HUDEP-2 (cell line): ENCODE measurements at regions not wholly inside any gene's neighbourhood (a gene's known extent, or its start where the extent isn't known, plus 50 kb on each side); places are given as distances from the start of the nearest gene placed in this dataset.
"Not testable (repeated sequence)": the region's sequence is repeated elsewhere in the genome, so short reads cannot be mapped to it uniquely, and the experiment has no call there.

Experiments
- DNase-seq, 76 experiments: peaks; one replicate each; lab custom pipeline; 2025; ENCODE audit not compliant: unreplicated experiment in 76 of 76; lab: John Stamatoyannopoulos, UW

DNA sequence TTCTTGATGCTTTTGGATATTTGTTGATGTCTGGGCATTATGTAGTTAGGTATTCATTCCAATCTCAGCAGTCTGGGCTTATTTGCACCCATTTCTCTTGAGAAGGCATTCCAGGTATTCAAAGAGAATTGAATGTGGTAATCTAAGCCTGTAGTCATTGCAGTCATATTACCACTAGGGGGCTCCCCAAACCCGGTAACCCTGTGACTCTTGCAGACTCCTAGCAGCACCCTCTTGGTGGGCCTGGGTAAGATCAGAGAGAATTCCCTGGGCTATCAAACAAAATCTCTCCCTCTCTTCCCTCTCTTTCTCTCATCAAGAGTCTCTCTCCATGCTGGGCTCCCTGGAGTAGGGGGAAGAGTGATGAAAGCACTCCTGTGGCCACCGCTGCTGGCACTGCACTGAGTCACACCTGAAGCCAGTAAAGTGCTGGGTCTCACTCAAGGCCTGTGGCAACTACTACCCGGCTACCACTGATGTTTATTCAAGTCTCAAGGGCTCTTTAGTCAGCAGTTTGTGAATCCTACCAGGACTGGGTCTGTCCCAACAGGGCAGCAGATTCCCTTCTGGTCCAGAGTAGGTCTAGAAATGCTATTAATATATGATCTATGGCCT lies 187.7 kb upstream of the NUDT10 start:
- peak in 17 of 76 experiments; percentile 0 to 35 (median 3) for DNase-seq

DNA sequence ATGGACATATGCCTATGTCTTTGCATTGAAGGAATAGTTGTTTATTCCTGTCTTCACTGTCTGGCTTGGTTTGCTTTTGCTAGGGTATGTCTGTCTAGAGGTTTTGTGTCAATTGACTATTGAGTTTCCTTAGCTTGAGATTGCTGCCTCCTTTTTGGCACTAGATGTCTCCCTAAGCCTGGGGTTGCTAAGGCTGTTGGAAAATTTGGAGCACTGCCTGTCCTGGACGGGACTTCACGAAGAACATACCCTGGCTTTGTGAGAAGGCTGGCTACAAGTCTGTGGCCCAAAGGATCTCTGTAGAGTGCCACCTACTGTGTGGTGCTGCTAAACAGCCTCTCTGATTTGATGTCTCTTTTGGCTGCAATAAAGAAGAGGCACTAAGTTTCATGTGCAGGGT lies 183.8 kb upstream of the NUDT10 start:
- DNase-seq: no peak

DNA sequence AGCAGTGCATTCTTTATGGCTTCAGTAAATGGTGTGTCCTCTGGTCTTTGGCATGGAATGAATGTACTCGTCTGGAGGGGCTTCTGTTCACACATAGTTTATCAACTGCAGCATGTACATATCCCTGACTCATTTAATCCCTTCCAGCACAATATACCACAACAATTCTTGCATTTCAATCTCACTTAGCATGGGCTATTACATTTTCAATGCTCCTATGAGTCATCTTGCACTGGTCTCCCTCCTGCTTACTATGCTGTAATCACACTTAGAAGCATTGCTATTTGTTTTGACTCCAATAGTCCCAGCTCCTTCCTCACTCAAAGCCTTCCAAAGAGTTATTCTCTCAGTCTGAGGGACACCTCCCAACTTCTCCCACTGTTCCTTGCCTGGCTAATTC lies 180.9 kb upstream of the NUDT10 start:
- DNase-seq: no peak

DNA sequence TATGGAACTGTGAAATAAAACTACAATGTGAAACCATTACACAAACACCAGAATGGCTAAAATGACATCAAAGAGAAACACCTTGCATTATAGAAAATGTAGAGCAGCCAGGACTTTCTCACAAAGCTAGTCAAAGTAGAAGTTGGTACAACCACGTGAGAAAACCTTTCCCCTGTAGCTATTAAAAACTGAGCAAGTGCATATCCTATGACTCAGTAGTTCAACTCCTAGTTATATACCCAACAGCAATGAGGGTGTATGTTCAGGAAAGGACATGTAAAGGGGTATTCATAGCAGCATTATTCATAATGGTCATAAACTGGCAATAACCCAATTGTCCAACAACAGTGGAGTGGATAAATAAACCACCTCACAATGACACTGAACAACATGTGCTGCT lies 177.5 kb upstream of the NUDT10 start:
- no peak for DNase-seq

DNA sequence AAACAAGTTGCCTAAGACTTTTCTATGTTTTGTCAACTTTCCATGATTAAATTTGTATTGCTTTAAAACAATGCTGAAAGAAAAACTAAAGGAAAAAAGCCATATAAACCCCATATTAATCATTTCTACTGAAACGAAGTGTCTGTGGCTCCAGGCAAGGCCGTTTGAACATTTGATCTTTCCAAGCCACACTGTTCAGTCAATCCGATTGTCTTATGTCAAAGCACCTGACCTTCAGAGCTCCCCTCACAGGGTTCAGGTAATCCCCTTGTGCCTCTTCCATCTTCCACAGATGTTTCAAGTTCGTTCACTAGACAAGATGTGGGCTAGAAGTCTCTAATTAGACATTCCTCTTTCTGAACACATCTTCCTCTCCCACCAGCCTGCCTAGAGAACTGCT lies 177.1 kb upstream of the NUDT10 start:
- DNase-seq: no peak

DNA sequence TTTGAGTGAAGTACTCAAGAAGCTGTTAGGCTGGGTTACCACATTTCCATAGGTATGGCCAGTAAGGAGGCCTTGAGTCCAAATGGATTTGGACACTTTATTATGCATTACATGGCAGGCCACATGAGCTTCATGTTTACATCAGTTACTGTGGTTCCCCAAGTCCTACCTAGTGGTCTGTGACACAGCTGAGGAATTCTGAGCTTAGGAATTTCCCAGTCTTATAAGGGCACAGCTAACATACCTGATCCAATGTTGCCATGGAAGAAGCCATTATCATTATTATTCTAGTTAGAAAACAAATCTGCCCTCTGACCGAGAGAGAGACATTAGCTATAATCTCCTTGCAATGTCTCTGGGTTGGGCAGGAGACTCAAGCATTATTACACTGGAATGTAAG lies 174.4 kb upstream of the NUDT10 start:
- DNase-seq: no peak

DNA sequence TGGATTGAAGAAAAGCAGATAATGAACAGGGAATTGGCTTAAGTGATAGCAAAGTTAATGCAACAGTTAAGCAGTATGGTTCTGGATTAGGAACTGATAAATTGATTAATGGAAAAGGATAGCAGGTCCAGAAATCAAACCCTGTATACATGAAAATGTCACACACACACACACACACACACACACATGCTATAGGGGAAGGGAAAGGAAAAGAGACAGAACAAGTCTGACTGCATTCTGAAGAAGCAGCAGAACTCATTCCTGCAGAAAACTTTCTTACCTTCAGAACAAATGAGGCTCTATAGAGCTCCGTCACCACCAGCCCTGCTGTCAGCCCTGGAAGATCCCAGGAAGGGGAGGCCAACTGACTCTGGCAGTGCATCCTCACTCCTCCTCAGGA lies 173.2 kb upstream of the NUDT10 start:
- DNase-seq: not testable (repeated sequence)

DNA sequence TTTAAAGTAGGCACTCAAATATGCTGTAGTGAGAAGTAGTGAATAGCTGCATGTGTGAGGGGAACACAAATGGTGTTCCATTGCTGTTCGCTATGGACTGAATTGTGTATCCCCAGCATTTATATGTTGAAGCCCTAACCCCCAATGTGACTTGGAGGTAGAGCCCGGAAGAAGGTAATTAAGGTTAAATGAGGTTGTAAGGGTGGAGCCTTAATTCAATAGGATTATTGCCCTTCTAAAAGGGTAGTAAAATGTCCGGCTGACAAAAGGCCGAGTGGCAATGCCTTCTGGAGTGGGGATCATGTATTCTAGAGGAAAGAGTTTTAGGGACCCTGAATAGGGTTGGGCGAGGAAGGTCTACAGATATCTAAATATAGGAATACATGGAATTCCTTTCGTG lies 168.9 kb upstream of the NUDT10 start:
- no peak for DNase-seq

DNA sequence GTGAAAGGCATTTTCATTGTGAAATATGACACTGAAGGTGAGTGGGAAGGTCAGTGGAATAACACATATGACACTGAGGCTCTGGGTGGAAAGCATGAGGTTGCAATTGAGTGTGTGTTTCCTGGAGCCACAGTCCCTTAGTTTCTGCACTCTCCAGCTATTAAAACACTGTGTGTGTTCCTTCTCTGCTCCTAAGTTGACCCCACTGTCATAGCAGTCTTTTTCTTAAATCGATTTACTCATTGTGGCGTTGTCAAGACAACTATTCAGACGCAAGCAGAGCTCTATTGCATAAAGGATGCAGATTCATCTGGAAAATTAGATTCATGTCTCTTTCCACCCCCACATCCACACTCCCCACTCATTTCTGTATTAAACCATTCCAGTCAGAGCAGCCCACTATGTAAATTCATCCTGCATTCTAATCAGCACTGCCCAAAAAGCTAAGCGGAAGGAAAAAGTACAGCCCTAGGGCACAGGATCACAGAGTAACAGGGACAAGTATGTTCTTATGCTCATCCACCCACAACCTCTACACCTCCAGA lies 154.2 kb upstream of the NUDT10 start:
- DNase-seq: not testable (repeated sequence)

DNA sequence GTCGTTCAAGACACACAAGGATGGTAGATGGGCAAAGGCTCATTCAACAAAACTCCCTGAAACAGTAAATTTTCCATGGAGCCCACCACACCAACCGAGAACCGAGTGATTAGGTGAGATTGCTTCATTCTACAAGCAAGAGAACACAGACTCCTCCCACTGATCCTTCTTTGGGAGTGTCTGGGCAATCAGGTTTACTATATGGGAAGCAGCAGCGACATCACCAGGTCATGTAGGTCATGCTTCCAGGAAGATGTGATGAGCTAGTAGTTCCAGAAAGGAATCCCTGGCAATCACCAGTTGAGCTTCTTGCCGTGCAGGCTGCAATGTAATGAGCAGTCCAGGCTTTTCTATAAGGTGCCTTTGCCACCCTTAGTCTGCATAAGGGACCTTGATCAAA lies 152.8 kb upstream of the NUDT10 start:
- not testable (repeated sequence) for DNase-seq

DNA sequence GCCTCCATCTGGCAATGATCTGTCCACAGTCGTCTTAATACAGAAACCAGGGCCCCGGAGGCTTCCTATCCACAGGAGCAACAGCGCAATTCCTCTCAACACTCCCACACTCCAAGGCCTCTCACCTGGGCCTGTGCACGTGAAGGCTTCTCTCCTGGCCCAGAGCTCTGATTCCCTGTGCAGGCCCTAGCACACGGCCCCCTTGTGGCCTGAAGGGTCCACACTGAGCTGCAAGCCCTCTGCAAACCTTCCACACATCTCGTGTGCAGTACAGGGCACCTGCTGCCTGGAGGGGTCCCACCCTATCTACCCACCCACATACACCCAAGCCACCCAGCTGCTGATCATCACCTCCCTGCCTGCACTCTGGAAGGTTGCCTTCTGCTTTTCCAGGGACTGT lies 150.1 kb upstream of the NUDT10 start:
- no peak for DNase-seq

DNA sequence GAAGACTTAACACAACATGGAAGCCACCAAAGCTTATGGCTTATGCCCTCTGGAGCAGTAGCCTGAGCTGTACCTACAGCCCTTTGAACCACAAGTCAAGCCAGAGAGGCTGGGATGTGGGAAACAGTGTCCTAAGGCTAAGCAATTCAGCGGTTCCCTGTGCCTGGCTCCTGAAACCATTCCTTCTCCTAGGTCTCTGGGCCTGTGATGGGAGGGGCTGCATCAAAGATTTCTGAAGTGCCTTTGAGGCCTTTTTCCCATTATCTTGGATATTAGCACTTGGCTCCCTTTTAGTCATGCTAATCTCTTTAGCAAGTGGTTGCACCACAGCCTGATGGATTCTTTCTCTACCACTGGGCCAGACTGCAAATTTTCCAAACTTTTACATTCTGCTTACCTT lies 140.5 kb upstream of the NUDT10 start:
- no peak for DNase-seq

DNA sequence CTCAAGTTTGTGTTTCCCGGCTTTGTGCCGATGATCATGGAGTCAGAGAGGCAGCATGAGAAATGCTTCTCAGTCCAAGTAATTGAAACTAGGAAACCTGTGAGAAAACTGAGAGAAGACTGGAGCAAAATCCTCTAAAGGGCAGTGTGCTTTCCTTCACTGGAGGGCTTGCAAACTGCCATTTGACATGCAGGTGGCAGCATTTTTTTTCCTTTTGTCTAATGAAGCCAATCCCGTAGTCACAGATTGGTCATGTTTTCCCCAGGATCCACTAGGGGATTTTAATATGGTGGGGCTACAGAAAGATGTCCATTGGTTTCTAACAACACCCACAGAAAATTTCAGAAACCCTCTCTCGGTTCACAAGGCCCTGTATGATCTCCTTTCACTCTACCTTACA lies 117.4 kb upstream of the NUDT10 start:
- DNase-seq: no peak

DNA sequence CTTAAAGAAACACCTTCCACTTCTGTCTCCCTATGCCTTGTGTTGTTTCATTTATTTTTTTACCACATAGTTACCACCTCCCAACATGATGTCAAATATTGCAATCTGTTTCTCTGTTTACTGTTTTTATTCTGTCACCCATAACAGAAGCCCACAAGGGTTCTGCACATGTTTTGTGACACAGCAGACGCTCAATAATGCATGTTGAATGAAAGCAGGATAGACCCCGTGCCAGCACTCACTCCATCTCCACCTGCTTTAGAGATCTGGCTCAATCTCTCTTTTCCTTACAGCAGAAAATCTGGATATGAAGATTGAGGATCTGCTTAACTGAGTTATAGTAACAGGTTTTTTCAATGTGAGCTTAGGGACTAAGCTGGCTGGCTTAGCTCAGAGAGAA lies 116.8 kb upstream of the NUDT10 start:
- DNase-seq: no peak

DNA sequence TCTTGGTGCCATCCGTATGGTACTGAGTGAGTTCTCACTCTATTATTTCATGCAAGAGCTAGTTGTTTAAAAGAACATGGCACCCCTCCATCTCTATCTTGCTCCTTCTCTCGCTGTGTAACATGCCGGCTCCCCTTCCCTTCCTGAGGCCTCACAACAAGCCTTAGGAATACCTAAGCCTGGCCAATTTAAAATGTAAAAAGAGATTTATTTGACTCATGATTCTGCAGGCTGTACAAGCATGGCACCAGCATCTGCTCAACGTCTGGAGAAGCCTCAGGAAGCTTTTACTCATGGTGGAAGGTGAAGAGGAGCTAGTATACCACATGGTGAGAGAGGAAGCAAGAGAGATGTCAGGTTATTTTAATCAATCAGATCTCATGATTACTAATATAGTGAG lies 90.4 kb upstream of the NUDT10 start:
- no peak for DNase-seq

DNA sequence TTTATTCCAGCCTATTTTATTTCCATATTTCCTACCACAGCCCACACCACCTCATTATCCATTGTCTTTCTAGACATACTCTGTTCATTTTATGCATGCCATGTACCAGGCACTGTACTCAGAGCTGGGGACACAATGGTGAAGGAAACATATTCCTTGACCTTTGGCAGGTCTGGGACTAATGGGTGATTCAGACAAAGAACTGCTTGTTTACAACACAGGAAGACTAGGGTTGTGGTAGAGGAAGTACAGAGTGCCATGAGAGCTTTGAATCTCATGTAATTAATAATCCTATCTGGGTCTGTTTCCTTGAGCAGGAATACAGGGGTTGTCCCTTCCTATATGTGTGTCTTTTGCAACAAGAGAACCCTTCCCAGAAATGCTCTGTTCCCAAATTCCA lies 75.1 kb upstream of the NUDT10 start:
- no peak for DNase-seq

DNA sequence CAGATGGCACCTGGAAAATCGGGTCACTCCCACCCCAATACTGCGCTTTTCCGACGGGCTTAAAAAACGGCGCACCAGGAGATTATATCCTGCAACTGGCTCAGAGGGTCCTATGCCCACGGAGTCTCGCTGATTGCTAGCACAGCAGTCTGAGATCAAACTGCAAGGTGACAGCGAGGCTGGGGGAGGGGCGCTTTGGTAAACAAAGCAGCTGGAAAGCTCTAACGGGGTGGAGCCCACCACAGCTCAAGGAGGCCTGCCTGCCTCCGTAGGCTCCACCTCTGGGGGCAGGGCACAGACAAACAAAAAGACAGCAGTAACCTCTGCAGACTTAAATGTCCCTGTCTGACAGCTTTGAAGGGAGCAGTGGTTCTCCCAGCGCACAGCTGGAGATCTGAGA lies 70.4 kb upstream of the NUDT10 start:
- not testable (repeated sequence) for DNase-seq

DNA sequence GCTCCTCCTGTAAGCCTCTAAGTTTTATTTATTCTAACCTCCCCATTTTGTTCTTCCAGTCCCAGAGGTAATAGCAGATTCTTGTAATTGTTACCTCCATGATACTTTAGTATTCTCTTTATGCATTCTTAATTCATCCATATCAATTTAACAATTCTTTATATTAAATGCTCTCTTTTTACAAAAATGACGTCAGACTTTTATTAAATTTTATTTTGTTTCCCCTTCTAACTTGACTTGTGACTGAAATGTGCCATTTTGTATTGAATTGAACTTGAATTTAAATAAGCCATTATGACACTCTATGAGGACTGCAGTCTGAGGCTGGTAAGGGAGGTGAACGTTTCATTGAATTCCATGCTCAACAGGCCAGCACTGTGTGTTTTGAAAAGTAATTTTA lies 60.0 kb upstream of the NUDT10 start:
- no peak for DNase-seq

DNA sequence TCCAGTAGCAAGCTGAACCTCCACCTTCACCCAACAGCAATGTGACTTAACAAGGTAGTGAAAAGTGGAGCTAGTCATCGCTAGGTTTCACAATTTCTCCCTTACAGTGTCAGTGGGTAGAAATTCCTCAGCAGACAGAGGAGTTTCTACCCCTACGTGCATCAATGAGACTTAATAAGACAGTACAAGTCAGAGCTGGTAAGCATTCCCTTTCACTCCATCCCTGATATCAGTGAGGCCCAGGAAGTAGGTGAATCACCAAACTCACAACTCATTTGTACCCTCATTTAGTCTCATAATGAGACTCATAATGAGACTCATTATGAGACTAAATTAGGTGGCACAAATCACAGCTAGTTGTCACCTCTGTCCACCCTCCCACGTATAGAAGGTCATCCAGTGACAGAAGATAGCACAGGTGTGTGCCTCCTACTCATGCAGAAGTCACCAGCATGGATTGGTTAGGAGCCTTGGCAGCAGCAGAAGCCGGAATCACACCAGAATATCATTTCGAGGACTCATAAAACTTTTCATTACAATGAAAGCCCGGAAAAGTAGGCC lies 50.8 kb upstream of the NUDT10 start:
- DNase-seq: no peak
